MM.1S (cell line): ENCODE measurements at regions not wholly inside any gene's neighbourhood (a gene's known extent, or its start where the extent isn't known, plus 50 kb on each side); places are given as distances from the start of the nearest gene placed in this dataset.

Experiments
- DNase-seq: peaks from one replicate; pipeline ENCODE4 v3.0.0-alpha.2; 2015
- H2AFZ ChIP-seq: fragments of 300-600 bp; sonication (generic); 2 replicates; pipeline ENCODE4 v1.6.0; 2016; ENCODE audit warnings: antibody characterized with exemption, low read length
- H3F3A ChIP-seq: fragments of 300-600 bp; sonication (generic); 2 replicates; pipeline ENCODE4 v1.6.1; 2016; ENCODE audit warnings: mild to moderate bottlenecking, antibody characterized with exemption, low read length, moderate library complexity, mixed read lengths; ENCODE audit not compliant: insufficient read depth
- H3K27ac ChIP-seq: fragments of 300-600 bp; sonication (generic); 2 replicates; pipeline ENCODE4 v1.5.1; 2016; ENCODE audit warnings: mild to moderate bottlenecking, low read length
- H3K27me3 ChIP-seq: fragments of 300-600 bp; sonication (generic); replicated peaks from 2 replicates; pipeline ENCODE4 v1.6.0; 2016; ENCODE audit warnings: low read length; ENCODE audit not compliant: insufficient read depth
- H3K36me3 ChIP-seq: fragments of 300-600 bp; sonication (generic); replicated peaks from 2 replicates; pipeline ENCODE4 v1.6.1; 2016; ENCODE audit warnings: mild to moderate bottlenecking, low read length, mixed read lengths; ENCODE audit not compliant: insufficient read depth
- H3K4me1 ChIP-seq: fragments of 300-600 bp; sonication (generic); 2 replicates; pipeline ENCODE4 v1.6.1; 2016; ENCODE audit warnings: low read length, mixed read lengths
- H3K4me2 ChIP-seq: fragments of 300-600 bp; sonication (generic); 2 replicates; pipeline ENCODE4 v1.6.0; 2016; ENCODE audit warnings: low read depth, low read length
- H3K4me3 ChIP-seq: fragments of 300-600 bp; sonication (generic); 2 replicates; pipeline ENCODE4 v1.5.1; 2016; ENCODE audit warnings: low read length, mixed read lengths
- H3K79me2 ChIP-seq: fragments of 300-600 bp; sonication (generic); 2 replicates; pipeline ENCODE4 v1.6.1; 2016; ENCODE audit warnings: mixed run types, low read length, mixed read lengths
- H3K9ac ChIP-seq: fragments of 300-600 bp; sonication (generic); 2 replicates; pipeline ENCODE4 v1.6.1; 2016; ENCODE audit warnings: low read length, mixed read lengths
- H3K9me2 ChIP-seq: fragments of 300-600 bp; sonication (generic); replicated peaks from 2 replicates; pipeline ENCODE4 v1.6.1; 2016; ENCODE audit warnings: mild to moderate bottlenecking, low read length, mixed read lengths; ENCODE audit not compliant: insufficient read depth
- H3K9me3 ChIP-seq: fragments of 300-600 bp; sonication (generic); replicated peaks from 2 replicates; pipeline ENCODE4 v1.6.1; 2016; ENCODE audit warnings: mild to moderate bottlenecking, low read length, mixed read lengths; ENCODE audit not compliant: insufficient read depth
- H4K20me1 ChIP-seq: fragments of 300-600 bp; sonication (generic); 2 replicates; pipeline ENCODE4 v1.6.1; 2016; ENCODE audit warnings: mild to moderate bottlenecking, low read length, moderate library complexity, mixed read lengths; ENCODE audit not compliant: insufficient read depth
- EZH2 ChIP-seq: fragments of 300-600 bp; sonication (generic); optimal IDR thresholded peaks from 2 replicates; pipeline ENCODE3; 2017; ENCODE audit warnings: low read depth, mild to moderate bottlenecking, antibody characterized with exemption, low read length, mixed read lengths
- EZH2phosphoT487 ChIP-seq: fragments of 300-600 bp; sonication (generic); IDR thresholded peaks from 2 replicates; pipeline ENCODE4 v1.6.1; 2018; ENCODE audit warnings: antibody characterized with exemption, low read length
- TF ChIP-seq, protein P1 (sequence below): fragments of 300-600 bp; sonication (generic); IDR thresholded peaks from 2 replicates; pipeline ENCODE4 v1.5.1; 2016; ENCODE audit warnings: antibody characterized with exemption, low read length, mixed read lengths

DNA sequence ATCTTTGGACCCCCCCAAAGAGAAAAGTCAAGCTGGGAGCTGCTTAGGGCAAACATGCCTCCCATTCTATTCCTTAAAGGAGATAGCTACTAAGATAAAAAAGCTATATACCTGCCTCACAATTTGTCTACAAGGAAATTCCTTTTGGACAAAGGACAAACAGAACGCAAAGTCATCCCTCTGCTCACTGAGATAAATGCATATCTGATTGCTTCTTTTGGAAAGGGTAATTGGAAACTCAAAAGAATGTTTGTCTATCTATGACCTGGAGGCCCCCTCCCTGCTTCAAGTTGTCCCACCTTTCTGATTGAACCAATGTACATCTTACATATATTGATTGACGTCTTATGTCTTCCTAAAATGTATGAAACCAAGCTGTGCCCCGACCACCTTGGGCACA lies 80.9 kb upstream of the FUT8 start:
- Histone ChIP-seq H4K20me1 (no peaks in the 10 kb centered on the region), H3K27ac (no peak overlapping the region), H3K9me2 (no peaks in the 10 kb centered on the region), H3K4me3 (no peak overlapping the region), H3K9me3 (no peaks in the 10 kb centered on the region), H3K36me3 (no peaks in the 10 kb centered on the region), H3K4me1 (peaks cover 30% of the 10 kb centered on the region), H3K9ac (no peak overlapping the region), H2AFZ (no peak overlapping the region), H3K4me2 (no peak overlapping the region), H3F3A (peaks cover 9% of the 10 kb centered on the region; the same call in 1 of the 2 replicates), H3K79me2 (no peaks in the 10 kb centered on the region), H3K27me3 (no peaks in the 10 kb centered on the region)
- TF ChIP-seq, protein P1, sequence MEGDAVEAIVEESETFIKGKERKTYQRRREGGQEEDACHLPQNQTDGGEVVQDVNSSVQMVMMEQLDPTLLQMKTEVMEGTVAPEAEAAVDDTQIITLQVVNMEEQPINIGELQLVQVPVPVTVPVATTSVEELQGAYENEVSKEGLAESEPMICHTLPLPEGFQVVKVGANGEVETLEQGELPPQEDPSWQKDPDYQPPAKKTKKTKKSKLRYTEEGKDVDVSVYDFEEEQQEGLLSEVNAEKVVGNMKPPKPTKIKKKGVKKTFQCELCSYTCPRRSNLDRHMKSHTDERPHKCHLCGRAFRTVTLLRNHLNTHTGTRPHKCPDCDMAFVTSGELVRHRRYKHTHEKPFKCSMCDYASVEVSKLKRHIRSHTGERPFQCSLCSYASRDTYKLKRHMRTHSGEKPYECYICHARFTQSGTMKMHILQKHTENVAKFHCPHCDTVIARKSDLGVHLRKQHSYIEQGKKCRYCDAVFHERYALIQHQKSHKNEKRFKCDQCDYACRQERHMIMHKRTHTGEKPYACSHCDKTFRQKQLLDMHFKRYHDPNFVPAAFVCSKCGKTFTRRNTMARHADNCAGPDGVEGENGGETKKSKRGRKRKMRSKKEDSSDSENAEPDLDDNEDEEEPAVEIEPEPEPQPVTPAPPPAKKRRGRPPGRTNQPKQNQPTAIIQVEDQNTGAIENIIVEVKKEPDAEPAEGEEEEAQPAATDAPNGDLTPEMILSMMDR: no peak
- TF ChIP-seq EZH2 (no peak), EZH2phosphoT487 (no peak)
- no peak for DNase-seq

DNA sequence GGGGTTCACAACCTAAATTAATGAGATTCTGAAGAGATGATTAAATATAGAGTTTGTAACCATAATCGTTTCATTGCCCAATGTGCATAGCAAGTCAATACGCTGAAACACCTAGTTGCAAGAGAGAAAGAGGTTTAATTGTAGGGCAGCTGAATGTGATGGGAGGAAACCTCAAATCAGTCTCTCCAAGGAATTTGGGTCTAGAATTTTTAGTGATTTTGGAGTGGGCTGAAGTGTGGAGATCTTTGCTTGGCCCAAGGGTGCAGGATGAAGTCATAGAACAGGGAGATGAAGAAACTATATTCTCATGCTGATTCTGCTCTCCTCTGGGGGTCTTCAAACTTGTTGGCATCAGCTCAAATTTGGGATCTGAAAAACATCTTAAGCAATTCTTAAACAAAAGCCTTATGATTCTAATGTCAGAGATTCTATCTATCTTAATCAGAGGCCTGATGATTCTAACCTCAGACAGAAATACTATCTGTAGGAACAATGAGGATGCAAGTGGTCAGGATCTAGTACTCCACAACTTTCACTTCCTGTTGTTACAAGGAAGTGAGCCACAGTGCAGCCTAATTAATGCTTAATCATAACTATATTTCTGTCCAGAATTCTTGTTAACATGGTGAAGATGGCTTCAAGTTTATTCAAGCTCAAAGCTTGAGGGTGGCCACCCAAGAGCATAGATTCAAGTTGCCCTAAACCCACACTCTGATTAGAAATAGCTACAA lies 80.2 kb upstream of the FUT8 start:
- Histone ChIP-seq H4K20me1 (no peaks in the 10 kb centered on the region), H3K4me2 (no peak overlapping the region), H3F3A (peaks cover 9% of the 10 kb centered on the region; the same call in 1 of the 2 replicates), H3K4me1 (peaks cover 30% of the 10 kb centered on the region), H3K9me3 (no peaks in the 10 kb centered on the region), H3K27ac (no peak overlapping the region), H2AFZ (no peak overlapping the region), H3K4me3 (no peak overlapping the region), H3K9me2 (no peaks in the 10 kb centered on the region), H3K36me3 (no peaks in the 10 kb centered on the region), H3K27me3 (no peaks in the 10 kb centered on the region), H3K79me2 (no peaks in the 10 kb centered on the region), H3K9ac (no peak overlapping the region)
- TF ChIP-seq, protein P1: no peak
- no peak for TF ChIP-seq EZH2
- TF ChIP-seq EZH2phosphoT487: no peak
- no peak for DNase-seq

DNA sequence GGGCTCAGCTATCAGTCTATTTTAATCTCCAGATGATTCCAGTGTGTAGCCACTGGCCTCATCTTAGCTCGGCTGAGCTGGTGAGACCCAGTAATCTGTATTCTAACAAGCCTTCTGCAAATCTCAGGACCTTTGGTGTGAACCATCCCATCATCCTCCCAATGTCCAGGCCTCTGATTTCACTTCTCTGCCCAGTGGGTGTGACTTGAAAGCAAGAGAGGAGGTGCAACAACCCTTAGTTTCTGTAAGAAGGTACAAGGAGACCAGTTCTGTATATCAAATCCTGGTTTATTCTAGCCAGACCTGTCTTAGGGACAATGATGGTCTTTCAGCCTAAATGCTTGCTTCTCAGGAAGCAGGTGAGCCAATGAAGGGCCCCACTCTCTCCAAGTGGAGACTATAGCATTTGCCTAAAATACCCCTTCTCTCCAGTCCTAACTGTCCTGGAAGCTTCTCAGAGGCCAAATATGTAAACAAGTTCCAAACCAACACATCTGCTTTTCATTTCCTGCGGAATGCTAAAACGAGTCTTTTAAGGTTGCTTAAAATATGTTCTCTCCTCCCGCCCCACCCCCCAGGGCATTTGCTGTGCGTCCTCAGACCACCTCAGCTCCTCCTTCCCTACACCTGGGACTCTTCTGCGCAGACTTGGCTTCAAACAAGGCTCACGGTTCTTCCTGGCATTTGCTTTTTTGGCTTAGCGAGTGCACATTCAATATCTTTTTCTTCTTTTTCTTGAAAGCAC lies 78.4 kb upstream of the FUT8 start:
- H3K4me1 ChIP-seq: peaks cover 30% of the 10 kb centered on the region
- H3F3A ChIP-seq: peaks cover 9% of the 10 kb centered on the region; the same call in 1 of the 2 replicates
- H3K9me2 ChIP-seq: no peaks in the 10 kb centered on the region
- peak; percentile 44 for DNase-seq
- H2AFZ ChIP-seq: peak overlapping the region; percentile 28
- H3K9me3 ChIP-seq: no peaks in the 10 kb centered on the region
- H3K36me3 ChIP-seq: no peaks in the 10 kb centered on the region
- H3K27ac ChIP-seq: peak overlapping the region; percentile 61; the same call in 1 of the 2 replicates
- TF ChIP-seq EZH2 (no peak), EZH2phosphoT487 (no peak)
- TF ChIP-seq, protein P1: no peak
- H3K4me2 ChIP-seq: peak overlapping the region; percentile 33
- H3K9ac ChIP-seq: no peak overlapping the region
- no peaks in the 10 kb centered on the region for H3K27me3 ChIP-seq
- H3K4me3 ChIP-seq: no peak overlapping the region
- no peaks in the 10 kb centered on the region for H3K79me2 ChIP-seq
- no peaks in the 10 kb centered on the region for H4K20me1 ChIP-seq
